HEK293T (cell line): ENCODE measurements at regions not wholly inside any gene's neighbourhood (a gene's known extent, or its start where the extent isn't known, plus 50 kb on each side); places are given as distances from the start of the nearest gene placed in this dataset.

ENCODE experiments used
- ARNT ChIP-seq: fragments of 450-650 bp; IDR thresholded peaks from 2 replicates; pipeline ENCODE4 v1.6.1; 2017; ENCODE audit warnings: mild to moderate bottlenecking
- BHLHE40 ChIP-seq: fragments of 450-650 bp; IDR thresholded peaks from 2 replicates; pipeline ENCODE4 v1.6.1; 2016; ENCODE audit warnings: mild to moderate bottlenecking, moderate library complexity, borderline replicate concordance
- ELF4 ChIP-seq: fragments of 450-650 bp; IDR thresholded peaks from 2 replicates; pipeline ENCODE4 v1.6.1; 2017; ENCODE audit warnings: antibody characterized with exemption
- FOXK2 ChIP-seq: fragments of 450-650 bp; IDR thresholded peaks from 2 replicates; pipeline ENCODE4 v1.6.1; 2016; ENCODE audit warnings: mild to moderate bottlenecking
- FOXM1 ChIP-seq: fragments of 450-650 bp; IDR thresholded peaks from 2 replicates; pipeline ENCODE4 v1.6.1; 2017; ENCODE audit warnings: mild to moderate bottlenecking, borderline replicate concordance
- LEF1 ChIP-seq: fragments of 450-650 bp; IDR thresholded peaks from 2 replicates; pipeline ENCODE4 v1.6.1; 2017; ENCODE audit warnings: mild to moderate bottlenecking, borderline replicate concordance
- NFRKB ChIP-seq: fragments of 450-650 bp; IDR thresholded peaks from 2 replicates; pipeline ENCODE4 v1.6.1; 2016; ENCODE audit warnings: mild to moderate bottlenecking, moderate library complexity
- SP1 ChIP-seq: fragments of 450-650 bp; IDR thresholded peaks from 2 replicates; pipeline ENCODE4 v1.6.1; 2017
- SUZ12 ChIP-seq: fragments of 450-650 bp; IDR thresholded peaks from 2 replicates; pipeline ENCODE4 v1.6.1; 2016; ENCODE audit warnings: mild to moderate bottlenecking
- TARDBP ChIP-seq: fragments of 450-650 bp; IDR thresholded peaks from 2 replicates; pipeline ENCODE4 v1.6.1; 2016
- ZNF384 ChIP-seq: fragments of 450-650 bp; IDR thresholded peaks from 2 replicates; pipeline ENCODE4 v1.6.1; 2016

- no peak for TF ChIP-seq BHLHE40
- no peak for TF ChIP-seq LEF1
- no peak for TF ChIP-seq FOXK2
- no peak for TF ChIP-seq FOXM1
- no peak for TF ChIP-seq ZNF384
- no peak for TF ChIP-seq SUZ12
- no peak for TF ChIP-seq ARNT
- no peak for TF ChIP-seq SP1
- TF ChIP-seq NFRKB = no peak
- no peak for TF ChIP-seq ELF4
- TF ChIP-seq TARDBP = no peak
These were observed 68.2 kb upstream of the ACSL1 start for GRCh38 chr4:184893801-184894571.
